ENCODE measurements at regions not wholly inside any gene's neighbourhood (a gene's known extent, or its start where the extent isn't known, plus 50 kb on each side); places are given as distances from the start of the nearest gene placed in this dataset.

DNA sequence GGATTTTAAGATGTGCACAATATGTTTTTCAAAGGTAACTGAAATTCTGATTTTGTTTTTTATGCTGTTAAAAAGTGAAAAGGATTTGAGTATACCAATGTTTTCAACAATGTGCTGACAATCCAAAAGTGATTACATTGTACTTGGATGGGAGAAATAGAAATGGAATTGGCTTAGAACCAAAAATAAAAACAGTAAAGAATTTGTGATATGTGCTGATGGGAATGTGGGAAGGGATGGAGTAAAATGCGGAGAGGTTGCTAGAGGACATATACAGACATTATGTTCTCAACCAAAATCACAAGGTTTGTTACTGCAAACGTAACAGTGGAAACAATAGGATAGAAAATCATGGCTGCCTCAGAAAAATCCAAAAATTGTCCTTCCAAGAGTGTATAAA lies 279.3 kb upstream of the TENM4 start:
- WGBS, 2 donors: 51 to 61% methylated on average over 2 of the region's 2 CpGs
- no peak for ATAC-seq (ENCODE audit: insufficient read depth, low FRiP score)

DNA sequence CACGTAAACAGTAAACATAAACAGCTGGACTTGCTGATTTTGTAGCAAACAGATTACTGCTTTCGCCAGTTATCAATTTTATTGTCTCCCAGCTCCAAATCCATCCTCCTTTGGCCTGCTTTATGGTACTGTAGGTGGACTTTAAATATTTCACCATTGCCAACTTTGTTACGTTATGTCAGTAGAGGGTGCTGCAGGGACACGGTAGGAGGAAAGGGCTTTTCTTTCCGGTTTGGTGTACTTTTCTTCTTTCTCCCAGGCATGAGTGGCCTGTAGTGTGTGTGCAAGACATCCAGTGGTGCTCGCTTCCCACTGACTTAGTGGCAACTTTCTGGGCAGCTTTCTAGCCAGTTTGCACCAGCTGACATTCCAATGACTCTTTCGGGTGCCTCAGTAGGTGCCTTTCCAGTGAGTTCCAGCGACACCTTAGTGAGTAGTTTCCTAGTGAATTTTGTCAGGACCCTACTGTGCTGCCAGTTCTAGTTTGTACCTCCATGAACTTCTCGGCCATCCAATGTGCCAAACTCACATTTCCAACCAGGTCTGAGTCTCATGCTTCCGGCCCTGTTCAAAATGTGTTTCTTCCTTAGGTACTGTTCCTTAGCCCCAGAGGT lies 267.6 kb upstream of the TENM4 start:
- ATAC-seq (ENCODE audit: insufficient read depth, low FRiP score) (peak; percentile 62), DNase-seq (peak; percentile 16 to 40 (median 25))
- Histone ChIP-seq H3K36me3 (ENCODE audit: control insufficient read depth in 4 of 4, insufficient read depth in 4 of 4, low read length in 4 of 4) (no peaks in the 10 kb centered on the region), H3K27me3 (ENCODE audit: control insufficient read depth in 3 of 3, insufficient read depth in 3 of 3, low read length in 2 of 3) (no peaks in the 10 kb centered on the region), H3K9me3 (ENCODE audit: control insufficient read depth in 4 of 4, insufficient read depth in 3 of 4, low read length in 3 of 4) (peaks cover 0 to 16% (median 0%) of the 10 kb centered on the region in 4 donors), H3K9ac (ENCODE audit: insufficient read depth in 1 of 2, low read length in 2 of 2) (no peak overlapping the region), H3K27ac (ENCODE audit: low read depth in 1 of 2, low read length in 1 of 2) (no peak overlapping the region), H3K4me3 (no peak overlapping the region), H3K4me1 (ENCODE audit: control insufficient read depth in 5 of 5, insufficient read depth in 5 of 5, low read length in 5 of 5) (no peaks in the 10 kb centered on the region)
- WGBS, 2 donors: 54% methylated on average over 10 of the region's 10 CpGs
- TF ChIP-seq, protein P1, sequence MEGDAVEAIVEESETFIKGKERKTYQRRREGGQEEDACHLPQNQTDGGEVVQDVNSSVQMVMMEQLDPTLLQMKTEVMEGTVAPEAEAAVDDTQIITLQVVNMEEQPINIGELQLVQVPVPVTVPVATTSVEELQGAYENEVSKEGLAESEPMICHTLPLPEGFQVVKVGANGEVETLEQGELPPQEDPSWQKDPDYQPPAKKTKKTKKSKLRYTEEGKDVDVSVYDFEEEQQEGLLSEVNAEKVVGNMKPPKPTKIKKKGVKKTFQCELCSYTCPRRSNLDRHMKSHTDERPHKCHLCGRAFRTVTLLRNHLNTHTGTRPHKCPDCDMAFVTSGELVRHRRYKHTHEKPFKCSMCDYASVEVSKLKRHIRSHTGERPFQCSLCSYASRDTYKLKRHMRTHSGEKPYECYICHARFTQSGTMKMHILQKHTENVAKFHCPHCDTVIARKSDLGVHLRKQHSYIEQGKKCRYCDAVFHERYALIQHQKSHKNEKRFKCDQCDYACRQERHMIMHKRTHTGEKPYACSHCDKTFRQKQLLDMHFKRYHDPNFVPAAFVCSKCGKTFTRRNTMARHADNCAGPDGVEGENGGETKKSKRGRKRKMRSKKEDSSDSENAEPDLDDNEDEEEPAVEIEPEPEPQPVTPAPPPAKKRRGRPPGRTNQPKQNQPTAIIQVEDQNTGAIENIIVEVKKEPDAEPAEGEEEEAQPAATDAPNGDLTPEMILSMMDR (IDR thresholded peaks at IDR 0.05; ENCODE audit: control extremely low read depth, extremely low read depth): peak; percentile 11

More for the DNA sequence above, 279.3 kb upstream of the TENM4 start:
- H3K4me1 ChIP-seq (ENCODE audit: control insufficient read depth in 5 of 5, insufficient read depth in 5 of 5, low read length in 5 of 5): peaks cover 0 to 5% (median 0%) of the 10 kb centered on the region in 5 donors
- H3K36me3 ChIP-seq (ENCODE audit: control insufficient read depth in 4 of 4, insufficient read depth in 4 of 4, low read length in 4 of 4): no peaks in the 10 kb centered on the region
- no peak overlapping the region for H3K9ac ChIP-seq (ENCODE audit: insufficient read depth in 1 of 2, low read length in 2 of 2)
- TF ChIP-seq, protein P1 (IDR thresholded peaks at IDR 0.05; ENCODE audit: control extremely low read depth, extremely low read depth): no peak
- H3K4me3 ChIP-seq: no peak overlapping the region
- peak in 2 of 3 donors; percentile 19 to 28 for DNase-seq
- no peaks in the 10 kb centered on the region for H3K9me3 ChIP-seq (ENCODE audit: control insufficient read depth in 4 of 4, insufficient read depth in 3 of 4, low read length in 3 of 4)
- H3K27me3 ChIP-seq (ENCODE audit: control insufficient read depth in 3 of 3, insufficient read depth in 3 of 3, low read length in 2 of 3): no peaks in the 10 kb centered on the region
- no peak overlapping the region for H3K27ac ChIP-seq (ENCODE audit: low read depth in 1 of 2, low read length in 1 of 2)

DNA sequence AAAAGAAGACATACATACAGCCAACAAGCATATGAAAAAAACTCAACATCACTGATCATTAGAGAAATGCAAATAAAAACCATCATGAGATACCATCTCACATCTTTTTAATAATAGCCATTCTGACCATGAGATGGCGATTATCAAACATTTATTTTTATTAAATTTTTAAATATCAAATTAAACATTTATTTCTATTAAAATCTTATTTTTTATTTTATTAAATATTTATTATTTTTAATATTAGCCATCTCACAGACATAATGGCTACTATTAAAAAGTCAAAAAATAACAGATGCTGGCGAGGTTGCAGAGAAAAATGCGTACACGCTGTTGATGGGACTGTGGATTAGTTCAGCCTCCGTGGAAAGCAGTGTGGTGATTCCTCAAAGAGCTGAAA lies 264.8 kb upstream of the TENM4 start:
- Histone ChIP-seq H3K9ac (ENCODE audit: insufficient read depth in 1 of 2, low read length in 2 of 2) (no peak overlapping the region), H3K4me3 (no peak overlapping the region), H3K4me1 (ENCODE audit: control insufficient read depth in 5 of 5, insufficient read depth in 5 of 5, low read length in 5 of 5) (no peaks in the 10 kb centered on the region), H3K9me3 (ENCODE audit: control insufficient read depth in 4 of 4, insufficient read depth in 3 of 4, low read length in 3 of 4) (peaks cover 0 to 15% (median 2%) of the 10 kb centered on the region in 4 donors), H3K27ac (ENCODE audit: low read depth in 1 of 2, low read length in 1 of 2) (no peak overlapping the region), H3K36me3 (ENCODE audit: control insufficient read depth in 4 of 4, insufficient read depth in 4 of 4, low read length in 4 of 4) (no peaks in the 10 kb centered on the region), H3K27me3 (ENCODE audit: control insufficient read depth in 3 of 3, insufficient read depth in 3 of 3, low read length in 2 of 3) (no peaks in the 10 kb centered on the region)
- 94 to 97% methylated on average over 5 of the region's 5 CpGs for WGBS, 2 donors
- TF ChIP-seq, protein P1 (IDR thresholded peaks at IDR 0.05; ENCODE audit: control extremely low read depth, extremely low read depth): no peak
- ATAC-seq (ENCODE audit: insufficient read depth, low FRiP score) (no peak), DNase-seq (no peak)

DNA sequence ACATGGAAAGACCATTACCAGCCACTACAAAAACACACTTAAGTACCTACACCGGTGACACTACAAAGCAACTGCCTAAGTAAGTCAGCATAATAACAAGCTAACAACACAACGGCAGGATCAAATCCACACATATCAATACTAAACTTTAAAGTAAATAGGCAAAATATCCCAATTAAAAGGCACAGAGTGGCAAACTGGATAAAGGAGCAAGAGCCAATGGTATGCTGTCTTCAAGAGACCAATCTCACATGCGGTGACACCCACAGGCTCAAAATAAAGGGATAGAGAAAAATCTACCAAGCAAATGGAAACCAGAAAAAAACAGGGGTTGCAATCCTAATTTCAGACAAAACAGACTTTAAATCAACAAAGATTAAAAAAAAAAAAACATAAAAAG lies 261.5 kb upstream of the TENM4 start:
- WGBS, 2 donors: 96 to 99% methylated on average over 3 of the region's 3 CpGs
- no peak for DNase-seq
- no peak overlapping the region for H3K4me3 ChIP-seq
- ATAC-seq (ENCODE audit: insufficient read depth, low FRiP score): no peak
- no peaks in the 10 kb centered on the region for H3K27me3 ChIP-seq (ENCODE audit: control insufficient read depth in 3 of 3, insufficient read depth in 3 of 3, low read length in 2 of 3)
- peaks cover 0 to 8% (median 5%) of the 10 kb centered on the region in 4 donors for H3K9me3 ChIP-seq (ENCODE audit: control insufficient read depth in 4 of 4, insufficient read depth in 3 of 4, low read length in 3 of 4)
- TF ChIP-seq, protein P1 (IDR thresholded peaks at IDR 0.05; ENCODE audit: control extremely low read depth, extremely low read depth): no peak
- no peaks in the 10 kb centered on the region for H3K4me1 ChIP-seq (ENCODE audit: control insufficient read depth in 5 of 5, insufficient read depth in 5 of 5, low read length in 5 of 5)
- H3K36me3 ChIP-seq (ENCODE audit: control insufficient read depth in 4 of 4, insufficient read depth in 4 of 4, low read length in 4 of 4): no peaks in the 10 kb centered on the region
- no peak overlapping the region for H3K27ac ChIP-seq (ENCODE audit: low read depth in 1 of 2, low read length in 1 of 2)
- no peak overlapping the region for H3K9ac ChIP-seq (ENCODE audit: insufficient read depth in 1 of 2, low read length in 2 of 2)

All from lung (tissue), 11 donors.